IMR-90 (cell line): ENCODE measurements at regions not wholly inside any gene's neighbourhood (a gene's known extent, or its start where the extent isn't known, plus 50 kb on each side); places are given as distances from the start of the nearest gene placed in this dataset.

Experiments
- ATAC-seq: fragments of 200-7000 bp; cut with Tn5 transposase; 2 replicates; pipeline ENCODE4 v1.9.1; 2020; ENCODE audit warnings: low read depth, mild to moderate bottlenecking, moderate library complexity
- BruUV-seq: library from RNA; stranded (reverse); fragments of 400-500 nt; replicated peaks from 2 replicates; lab custom pipeline; 2021; lab: Mats Ljungman, UMichigan
- CTCF ChIA-PET: fragments of 300-600 bp; formaldehyde crosslinking; extraction: SDS; loops from one replicate; lab custom pipeline; 2021; ENCODE audit warnings: antibody characterized with exemption; lab: Yijun Ruan, JAX
- POLR2A ChIA-PET: fragments of 300-600 bp; sonication (Branson Sonifier 250); formaldehyde crosslinking; loops from one replicate; lab custom pipeline; 2022; ENCODE audit warnings: antibody characterized with exemption; ENCODE audit not compliant: unreplicated experiment; lab: Charles Lee
- DNase-seq: peaks from one replicate; pipeline ENCODE4 v3.0.0; 2013
- H2AFZ ChIP-seq: replicated peaks from 2 replicates; pipeline ENCODE3; 2013; ENCODE audit warnings: low read length, mild to moderate bottlenecking; ENCODE audit not compliant: poor library complexity
- H2AK5ac ChIP-seq: 2 replicates; pipeline ENCODE4 v1.6.1; 2013; ENCODE audit warnings: low read depth, low read length, inconsistent platforms
- H2AK9ac ChIP-seq: replicated peaks from 2 replicates; pipeline ENCODE3; 2013; ENCODE audit warnings: mild to moderate bottlenecking, low read depth, low read length, moderate library complexity; ENCODE audit not compliant: poor library complexity
- H2BK120ac ChIP-seq: 2 replicates; pipeline ENCODE4 v1.6.1; 2013; ENCODE audit warnings: low read depth, low read length, inconsistent platforms
- H2BK15ac ChIP-seq: 3 replicates; pipeline ENCODE4 v1.6.1; 2013; ENCODE audit warnings: low read depth, low read length, inconsistent platforms
- H2BK20ac ChIP-seq: 2 replicates; pipeline ENCODE4 v1.6.1; 2013; ENCODE audit warnings: low read depth, mild to moderate bottlenecking, inconsistent platforms, low read length, moderate library complexity
- H2BK5ac ChIP-seq: 2 replicates; pipeline ENCODE4 v1.6.1; 2013; ENCODE audit warnings: mild to moderate bottlenecking, low read depth, low read length, inconsistent platforms; ENCODE audit not compliant: poor library complexity, severe bottlenecking
- H3K14ac ChIP-seq: replicated peaks from 2 replicates; pipeline ENCODE4 v1.6.1; 2013; ENCODE audit warnings: low read depth, low read length, inconsistent platforms
- H3K18ac ChIP-seq: 2 replicates; pipeline ENCODE4 v1.6.1; 2013; ENCODE audit warnings: low read depth, low read length, control low read depth
- H3K23ac ChIP-seq: 2 replicates; pipeline ENCODE4 v1.6.1; 2013; ENCODE audit warnings: low read depth, low read length, inconsistent platforms
- H3K27ac ChIP-seq: 2 replicates; pipeline ENCODE4 v1.5.1; 2013; ENCODE audit warnings: mild to moderate bottlenecking, control low read depth, low read length; ENCODE audit not compliant: insufficient read depth
- H3K27me3 ChIP-seq: 2 replicates; pipeline ENCODE4 v1.6.1; 2013; ENCODE audit warnings: low read length; ENCODE audit not compliant: control insufficient read depth, insufficient read depth
- H3K36me3 ChIP-seq: 2 replicates; pipeline ENCODE4 v1.6.1; 2013; ENCODE audit warnings: low read length, mixed read lengths; ENCODE audit not compliant: control insufficient read depth, insufficient read depth
- H3K4ac ChIP-seq: 2 replicates; pipeline ENCODE4 v1.6.1; 2013; ENCODE audit warnings: low read depth, low read length, inconsistent platforms
- H3K4me1 ChIP-seq: 2 replicates; pipeline ENCODE4 v1.6.1; 2013; ENCODE audit warnings: low read length, mixed read lengths; ENCODE audit not compliant: control insufficient read depth, insufficient read depth
- H3K4me2 ChIP-seq: 2 replicates; pipeline ENCODE4 v1.6.1; 2013; ENCODE audit warnings: low read depth, mild to moderate bottlenecking, control low read depth, low read length, moderate library complexity
- H3K4me3 ChIP-seq: 2 replicates; pipeline ENCODE4 v1.5.1; 2013; ENCODE audit warnings: low read depth, mild to moderate bottlenecking, control low read depth, low read length, moderate library complexity; ENCODE audit not compliant: insufficient read depth
- H3K56ac ChIP-seq: 2 replicates; pipeline ENCODE4 v1.6.1; 2013; ENCODE audit warnings: low read length, inconsistent platforms; ENCODE audit not compliant: insufficient read depth; ENCODE audit errors: extremely low read depth
- H3K79me1 ChIP-seq, 2 experiments: 2 replicates each; pipeline ENCODE4 v1.6.1; 2013; ENCODE audit warnings: low read length in 2 of 2, inconsistent platforms in 1 of 2, low read depth in 1 of 2
- H3K9ac ChIP-seq: 2 replicates; pipeline ENCODE4 v1.6.1; 2013; ENCODE audit warnings: low read depth, low read length, control low read depth
- H3K9me1 ChIP-seq: 2 replicates; pipeline ENCODE4 v1.6.1; 2013; ENCODE audit warnings: low read length, inconsistent platforms; ENCODE audit not compliant: insufficient read depth
- H3K9me3 ChIP-seq: 2 replicates; pipeline ENCODE4 v1.6.1; 2013; ENCODE audit warnings: low read length; ENCODE audit not compliant: control insufficient read depth, insufficient read depth
- H4K20me1 ChIP-seq: 2 replicates; pipeline ENCODE4 v1.6.1; 2013; ENCODE audit warnings: low read length, inconsistent platforms; ENCODE audit not compliant: insufficient read depth
- H4K5ac ChIP-seq: 2 replicates; pipeline ENCODE4 v1.6.1; 2013; ENCODE audit warnings: mild to moderate bottlenecking, low read depth, low read length, control low read depth
- H4K8ac ChIP-seq, 2 experiments: 2 replicates each; pipeline ENCODE4 v1.6.1; 2013; ENCODE audit warnings: low read depth in 2 of 2, low read length in 2 of 2, control low read depth in 1 of 2, inconsistent platforms in 1 of 2
- H4K91ac ChIP-seq: 2 replicates; pipeline ENCODE4 v1.6.1; 2013; ENCODE audit warnings: low read depth, low read length, inconsistent platforms; ENCODE audit not compliant: insufficient read depth
- BHLHE40 ChIP-seq: fragments of 150-350 bp; IDR thresholded peaks from 2 replicates; pipeline ENCODE4 v1.6.1; 2016; ENCODE audit warnings: mild to moderate bottlenecking, low read depth, low read length
- CEBPB ChIP-seq: IDR thresholded peaks from 2 replicates; pipeline ENCODE4 v1.6.1; 2012; ENCODE audit warnings: low read depth, low read length, improper control_type of control experiment
- CHD1 ChIP-seq: IDR thresholded peaks from 2 replicates; pipeline ENCODE4 v1.6.1; 2012; ENCODE audit warnings: low read depth, low read length, improper control_type of control experiment
- CTCF ChIP-seq: conservative IDR thresholded peaks from 2 replicates; pipeline ENCODE4 v1.5.1; 2012; ENCODE audit warnings: mild to moderate bottlenecking, low read depth, low read length, improper control_type of control experiment
- ELK1 ChIP-seq: fragments of 150-350 bp; IDR thresholded peaks from 2 replicates; pipeline ENCODE4 v1.6.1; 2016; ENCODE audit warnings: low read depth, mild to moderate bottlenecking, low read length, moderate library complexity, borderline replicate concordance
- FOS ChIP-seq: fragments of 150-350 bp; IDR thresholded peaks from 2 replicates; pipeline ENCODE4 v1.6.1; 2016; ENCODE audit warnings: low read depth, low read length
- MAFK ChIP-seq: IDR thresholded peaks from 2 replicates; pipeline ENCODE4 v1.6.1; 2012; ENCODE audit warnings: low read depth, low read length, improper control_type of control experiment
- MAZ ChIP-seq: IDR thresholded peaks from 2 replicates; pipeline ENCODE4 v1.6.1; 2012; ENCODE audit warnings: low read depth, mild to moderate bottlenecking, low read length, improper control_type of control experiment, moderate library complexity, borderline replicate concordance
- MXI1 ChIP-seq: IDR thresholded peaks from 2 replicates; pipeline ENCODE4 v1.6.1; 2012; ENCODE audit warnings: low read depth, mild to moderate bottlenecking, low read length, moderate library complexity, borderline replicate concordance
- NFE2L2 ChIP-seq: fragments of 150-350 bp; IDR thresholded peaks from 2 replicates; pipeline ENCODE4 v1.6.1; 2016; ENCODE audit warnings: low read depth, mild to moderate bottlenecking, low read length
- POLR2A ChIP-seq: IDR thresholded peaks from 2 replicates; pipeline ENCODE4 v1.6.1; 2012; ENCODE audit warnings: mild to moderate bottlenecking, low read depth, low read length
- RAD21 ChIP-seq: IDR thresholded peaks from 2 replicates; pipeline ENCODE4 v1.6.1; 2012; ENCODE audit warnings: low read length, improper control_type of control experiment
- RCOR1 ChIP-seq: IDR thresholded peaks from 2 replicates; pipeline ENCODE4 v1.6.1; 2012; ENCODE audit warnings: mild to moderate bottlenecking, low read length, improper control_type of control experiment; ENCODE audit not compliant: insufficient replicate concordance
- RFX5 ChIP-seq: IDR thresholded peaks from 2 replicates; pipeline ENCODE4 v1.8.0; 2012; ENCODE audit warnings: low read depth, mild to moderate bottlenecking, low read length, moderate library complexity
- SMC3 ChIP-seq: fragments of 150-350 bp; IDR thresholded peaks from 2 replicates; pipeline ENCODE4 v1.6.1; 2016; ENCODE audit warnings: low read depth, mild to moderate bottlenecking, antibody characterized with exemption, low read length, moderate library complexity
- USF2 ChIP-seq: fragments of 150-350 bp; IDR thresholded peaks from 2 replicates; pipeline ENCODE4 v1.6.1; 2017; ENCODE audit warnings: mild to moderate bottlenecking, antibody characterized with exemption, low read length, low read depth
- WGBS, 2 experiments: methylation state at CpG; one replicate each; pipeline versions ENCODE4 v1.1.5 to v1.1.7; 2013; ENCODE audit warnings: missing lambda C conversion rate in 2 of 2; ENCODE audit not compliant: insufficient read length in 1 of 2; ENCODE audit errors: extremely low coverage in 2 of 2; 5-methylcytosine and 5-hydroxymethylcytosine counted together
- dilution Hi-C: fragments of 300-500 bp; cut with HindIII; formaldehyde crosslinking; loops from one replicate; pipeline ENCODE4 v1.14.3; 2018; ENCODE audit warnings: low sequenced_read_pairs; ENCODE audit not compliant: unreplicated experiment
- in situ Hi-C: fragments of 300-500 bp; cut with MboI; formaldehyde crosslinking; loops from 3 replicates; pipeline ENCODE4 v1.14.3; 2019; ENCODE audit warnings: low sequenced_read_pairs, inconsistent platforms, mixed read lengths
- intact Hi-C: fragments of 100-400 bp; cut with micrococcal nuclease; formaldehyde crosslinking; loops from 2 replicates; pipeline ENCODE4 v1.10.0; 2022

- Histone ChIP-seq H3K9ac (no peak overlapping the region), H4K91ac (no peak overlapping the region), H3K9me3 (no peaks in the 10 kb centered on the region), H3K27ac (no peak overlapping the region), H2AK5ac (no peak overlapping the region), H2BK5ac (no peak overlapping the region), H3K27me3 (no peaks in the 10 kb centered on the region), H2BK120ac (no peak overlapping the region), H2BK20ac (no peak overlapping the region), H3K79me1 (no peaks in the 10 kb centered on the region), H3K56ac (no peak overlapping the region), H4K20me1 (no peaks in the 10 kb centered on the region), H2AK9ac (no peak overlapping the region), H4K8ac (no peak overlapping the region), H2AFZ (no peak overlapping the region), H3K36me3 (no peaks in the 10 kb centered on the region), H3K4me3 (no peak overlapping the region), H3K23ac (no peak overlapping the region), H3K4me2 (no peak overlapping the region), H3K14ac (no peak overlapping the region), H3K4me1 (no peaks in the 10 kb centered on the region), H3K18ac (no peak overlapping the region), H3K4ac (no peak overlapping the region), H2BK15ac (no peak overlapping the region), H4K5ac (no peak overlapping the region), H3K9me1 (no peaks in the 10 kb centered on the region)
- no CpG with 5 or more reads among the region's 2 CpGs for WGBS, 2 experiments
- no TSS peak for BruUV-seq
- DNase-seq (no peak), ATAC-seq (no peak)
- intact Hi-C loops, result no loop called here
- in situ Hi-C loops, result no loop called here
- no peak for TF ChIP-seq MAZ
- TF ChIP-seq BHLHE40, result no peak
- TF ChIP-seq RAD21, result no peak
- TF ChIP-seq POLR2A, result no peak
- TF ChIP-seq CHD1, result no peak
- no peak for TF ChIP-seq FOS
- no peak for TF ChIP-seq USF2
- no peak for TF ChIP-seq CTCF
- TF ChIP-seq MAFK, result no peak
- no peak for TF ChIP-seq ELK1
- no peak for TF ChIP-seq NFE2L2
- TF ChIP-seq RCOR1, result no peak
- no peak for TF ChIP-seq CEBPB
- no peak for TF ChIP-seq MXI1
- no peak for TF ChIP-seq RFX5
- TF ChIP-seq SMC3, result no peak
- ChIA-PET CTCF (no interaction called here), POLR2A (no interaction called here)
- dilution Hi-C loops, result no loop called here
Measured at GRCh38 chr3:22098021-22098420, 347.0 kb upstream of the ZNF385D start.
